ENCODE measurements at regions not wholly inside any gene's neighbourhood (a gene's known extent, or its start where the extent isn't known, plus 50 kb on each side); places are given as distances from the start of the nearest gene placed in this dataset.
"Not testable (repeated sequence)": the region's sequence is repeated elsewhere in the genome, so short reads cannot be mapped to it uniquely, and the experiment has no call there.

DNA sequence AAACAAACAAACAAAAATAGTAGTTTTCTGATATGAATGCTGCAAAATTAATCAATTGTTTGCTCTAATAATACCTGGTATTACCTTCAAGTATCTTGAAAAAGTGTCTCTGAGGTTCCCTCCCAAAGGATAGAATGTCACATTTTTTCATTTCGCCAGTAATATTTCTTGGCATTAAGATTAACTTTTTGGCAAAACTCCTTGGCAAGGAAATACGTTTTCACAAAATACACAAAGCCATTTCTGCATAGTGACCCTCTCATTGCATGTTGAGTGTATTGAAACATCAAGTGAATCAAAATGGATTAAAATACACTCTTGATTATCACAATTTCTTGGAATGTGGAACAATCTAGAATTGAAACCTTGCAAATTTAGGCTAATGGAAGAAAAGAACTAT is 230.5 kb downstream of the ATPSCKMT start:
- no peaks in the 10 kb centered on the region for H3F3A ChIP-seq (ENCODE audit: low read depth)
- TF ChIP-seq, protein P1, sequence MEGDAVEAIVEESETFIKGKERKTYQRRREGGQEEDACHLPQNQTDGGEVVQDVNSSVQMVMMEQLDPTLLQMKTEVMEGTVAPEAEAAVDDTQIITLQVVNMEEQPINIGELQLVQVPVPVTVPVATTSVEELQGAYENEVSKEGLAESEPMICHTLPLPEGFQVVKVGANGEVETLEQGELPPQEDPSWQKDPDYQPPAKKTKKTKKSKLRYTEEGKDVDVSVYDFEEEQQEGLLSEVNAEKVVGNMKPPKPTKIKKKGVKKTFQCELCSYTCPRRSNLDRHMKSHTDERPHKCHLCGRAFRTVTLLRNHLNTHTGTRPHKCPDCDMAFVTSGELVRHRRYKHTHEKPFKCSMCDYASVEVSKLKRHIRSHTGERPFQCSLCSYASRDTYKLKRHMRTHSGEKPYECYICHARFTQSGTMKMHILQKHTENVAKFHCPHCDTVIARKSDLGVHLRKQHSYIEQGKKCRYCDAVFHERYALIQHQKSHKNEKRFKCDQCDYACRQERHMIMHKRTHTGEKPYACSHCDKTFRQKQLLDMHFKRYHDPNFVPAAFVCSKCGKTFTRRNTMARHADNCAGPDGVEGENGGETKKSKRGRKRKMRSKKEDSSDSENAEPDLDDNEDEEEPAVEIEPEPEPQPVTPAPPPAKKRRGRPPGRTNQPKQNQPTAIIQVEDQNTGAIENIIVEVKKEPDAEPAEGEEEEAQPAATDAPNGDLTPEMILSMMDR (IDR thresholded peaks at IDR 0.05) = no peak
- TF ChIP-seq EZH2 (IDR thresholded peaks at IDR 0.05) (no peak), EZH2phosphoT487 (IDR thresholded peaks at IDR 0.05) (no peak)
- Mint-ChIP-seq H3K4me1 (no peaks in the 10 kb centered on the region), H3K4me3 (no peak overlapping the region), H3K27me3 (ENCODE audit: insufficient read depth, low read depth) (no peaks in the 10 kb centered on the region), H3K9me3 (peaks cover 11% of the 10 kb centered on the region), H3K36me3 (peaks cover 1% of the 10 kb centered on the region), H3K27ac (no peak overlapping the region)
- peaks cover 4% of the 10 kb centered on the region for H3K4me1 ChIP-seq
- H3K27ac ChIP-seq = no peak overlapping the region
- DNase-seq (ENCODE audit: low spot score) = no peak
- no peaks in the 10 kb centered on the region for H3K79me2 ChIP-seq (ENCODE audit: low read depth)
- H2AFZ ChIP-seq (replicated peaks) = no peak overlapping the region
- H3K36me3 ChIP-seq = no peaks in the 10 kb centered on the region
- H3K4me2 ChIP-seq = no peak overlapping the region
- H4K20me1 ChIP-seq (ENCODE audit: low read depth) = no peaks in the 10 kb centered on the region
- H3K9me3 ChIP-seq (ENCODE audit: low read depth) = no peaks in the 10 kb centered on the region
- no peak overlapping the region for H3K9ac ChIP-seq
- H3K4me3 ChIP-seq = no peak overlapping the region
- H3K27me3 ChIP-seq = no peaks in the 10 kb centered on the region

DNA sequence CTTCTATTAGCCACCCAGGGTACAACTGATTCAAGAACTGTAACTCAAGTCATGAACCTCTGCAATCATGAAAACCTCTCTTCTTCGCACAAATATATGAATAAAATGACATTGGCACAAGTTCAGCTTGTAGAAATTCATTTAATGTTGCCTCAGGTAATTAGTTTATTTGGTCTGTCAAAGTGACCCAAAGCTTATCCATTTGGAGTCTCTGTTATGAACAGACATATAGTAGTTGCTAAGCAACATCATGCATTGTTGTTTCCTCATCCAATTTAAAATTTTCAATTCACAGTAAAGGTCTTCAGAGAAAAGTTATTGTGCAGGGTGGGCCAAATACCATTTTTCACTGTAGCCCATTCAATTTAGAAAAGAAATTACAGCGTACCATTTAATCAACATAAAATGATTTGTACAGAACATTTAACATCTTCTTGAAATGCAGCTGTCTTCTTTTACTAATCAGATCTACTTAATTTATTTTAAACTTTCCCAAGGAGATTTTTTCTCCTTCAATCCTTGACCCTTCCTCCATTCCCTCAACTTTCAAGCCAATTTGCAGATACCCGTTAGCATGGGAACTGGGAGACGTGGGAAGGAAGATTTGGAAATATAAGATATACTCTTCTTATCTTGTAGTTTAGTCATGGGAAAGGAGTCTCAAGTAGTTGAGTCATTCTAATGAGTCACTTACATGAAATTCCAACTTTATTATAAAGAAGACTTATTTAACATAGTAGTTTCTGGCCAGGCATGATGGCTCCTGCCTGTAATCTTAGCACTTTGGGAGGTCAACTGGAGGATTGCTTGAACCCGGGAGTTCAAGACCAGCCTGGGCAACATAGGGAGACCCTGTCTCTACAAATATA is 231.3 kb downstream of the ATPSCKMT start:
- H3F3A ChIP-seq (ENCODE audit: low read depth) = no peaks in the 10 kb centered on the region
- no peak overlapping the region for H3K4me3 ChIP-seq
- H3K4me1 Mint-ChIP-seq = no peaks in the 10 kb centered on the region
- TF ChIP-seq EZH2 (IDR thresholded peaks at IDR 0.05) (no peak), EZH2phosphoT487 (IDR thresholded peaks at IDR 0.05) (no peak)
- TF ChIP-seq, protein P1 (IDR thresholded peaks at IDR 0.05) = no peak
- no peaks in the 10 kb centered on the region for H3K9me3 ChIP-seq (ENCODE audit: low read depth)
- H3K36me3 Mint-ChIP-seq = peaks cover 1% of the 10 kb centered on the region
- no peak overlapping the region for H3K4me2 ChIP-seq
- peaks cover 4% of the 10 kb centered on the region for H3K4me1 ChIP-seq
- H3K4me3 Mint-ChIP-seq = no peak overlapping the region
- no peak overlapping the region for H3K27ac Mint-ChIP-seq
- H3K27ac ChIP-seq = no peak overlapping the region
- H4K20me1 ChIP-seq (ENCODE audit: low read depth) = no peaks in the 10 kb centered on the region
- peaks cover 7% of the 10 kb centered on the region for H3K9me3 Mint-ChIP-seq
- no peak overlapping the region for H2AFZ ChIP-seq (replicated peaks)
- no peaks in the 10 kb centered on the region for H3K79me2 ChIP-seq (ENCODE audit: low read depth)
- no peaks in the 10 kb centered on the region for H3K27me3 ChIP-seq
- H3K9ac ChIP-seq = no peak overlapping the region
- H3K36me3 ChIP-seq = no peaks in the 10 kb centered on the region
- no peaks in the 10 kb centered on the region for H3K27me3 Mint-ChIP-seq (ENCODE audit: insufficient read depth, low read depth)
- DNase-seq (ENCODE audit: low spot score) = no peak

DNA sequence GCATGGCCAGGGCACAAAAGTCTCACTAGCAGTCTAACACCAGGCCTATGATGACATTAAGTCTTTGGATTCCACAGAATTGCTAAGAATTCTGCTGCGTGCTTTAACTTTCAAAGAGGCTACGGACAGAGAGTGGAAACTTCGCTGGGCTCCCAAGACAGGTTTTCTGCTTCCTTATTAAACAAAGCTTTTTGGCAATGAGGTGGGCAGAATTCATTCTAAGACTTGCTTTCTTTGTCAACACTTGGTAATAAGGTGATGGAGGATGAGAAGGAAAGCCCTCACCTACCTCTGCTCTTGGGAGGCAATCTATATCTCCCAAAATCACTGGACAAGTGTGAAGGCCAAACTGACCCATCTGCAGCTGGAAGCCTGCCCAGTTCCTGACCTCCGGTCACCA is 231.9 kb downstream of the ATPSCKMT start:
- H3K27me3 ChIP-seq = no peaks in the 10 kb centered on the region
- H3K27ac Mint-ChIP-seq = no peak overlapping the region
- no peaks in the 10 kb centered on the region for H3K4me1 Mint-ChIP-seq

DNA sequence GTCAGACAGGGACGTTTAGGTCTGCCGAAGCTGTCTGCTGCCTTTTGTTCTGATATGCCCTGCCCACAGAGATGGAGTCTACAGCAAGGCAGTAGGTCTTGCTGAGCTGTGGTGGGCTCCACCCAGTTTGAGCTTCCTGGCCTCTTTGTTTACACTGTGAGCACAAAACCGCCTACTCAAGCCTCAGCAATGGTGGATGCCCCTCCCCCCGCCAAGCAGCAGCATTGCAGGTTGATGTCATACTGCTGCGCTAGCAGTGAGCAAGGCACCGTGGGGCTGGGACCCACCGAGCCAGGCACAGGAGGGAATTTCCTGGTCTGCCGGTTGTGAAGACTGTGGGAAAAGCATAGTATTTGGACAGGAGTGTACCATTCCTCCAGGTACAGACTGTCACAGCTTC is 233.1 kb downstream of the ATPSCKMT start:
- H3K4me3 ChIP-seq; H3K36me3 ChIP-seq; H3K9me3 ChIP-seq (ENCODE audit: low read depth); H3K4me1 Mint-ChIP-seq; H3K27ac ChIP-seq; H3K9ac ChIP-seq; H4K20me1 ChIP-seq (ENCODE audit: low read depth); H3F3A ChIP-seq (ENCODE audit: low read depth); H3K27ac Mint-ChIP-seq; H3K79me2 ChIP-seq (ENCODE audit: low read depth); H3K36me3 Mint-ChIP-seq; H3K4me1 ChIP-seq; H3K9me3 Mint-ChIP-seq; H3K4me3 Mint-ChIP-seq; H3K27me3 Mint-ChIP-seq (ENCODE audit: insufficient read depth, low read depth); H3K4me2 ChIP-seq; H3K27me3 ChIP-seq: not testable (repeated sequence)
- H2AFZ ChIP-seq (replicated peaks) = peak overlapping the region; percentile 72
- peak; percentile 21 for DNase-seq (ENCODE audit: low spot score)

More for the DNA sequence above, 231.9 kb downstream of the ATPSCKMT start:
- Histone ChIP-seq H3K4me1 (peaks cover 4% of the 10 kb centered on the region), H3K36me3 (no peaks in the 10 kb centered on the region), H3K9ac (no peak overlapping the region), H3K4me3 (no peak overlapping the region), H4K20me1 (ENCODE audit: low read depth) (no peaks in the 10 kb centered on the region), H2AFZ (replicated peaks) (no peak overlapping the region), H3K9me3 (ENCODE audit: low read depth) (no peaks in the 10 kb centered on the region), H3K4me2 (no peak overlapping the region), H3K79me2 (ENCODE audit: low read depth) (no peaks in the 10 kb centered on the region), H3F3A (ENCODE audit: low read depth) (no peaks in the 10 kb centered on the region), H3K27ac (no peak overlapping the region)
- no peak for DNase-seq (ENCODE audit: low spot score)
- Mint-ChIP-seq H3K9me3 (peaks cover 2% of the 10 kb centered on the region), H3K27me3 (ENCODE audit: insufficient read depth, low read depth) (no peaks in the 10 kb centered on the region), H3K36me3 (peaks cover 1% of the 10 kb centered on the region), H3K4me3 (no peak overlapping the region)
- TF ChIP-seq EZH2 (IDR thresholded peaks at IDR 0.05) = no peak
- TF ChIP-seq, protein P1 (IDR thresholded peaks at IDR 0.05) = no peak
- no peak for TF ChIP-seq EZH2phosphoT487 (IDR thresholded peaks at IDR 0.05)

DNA sequence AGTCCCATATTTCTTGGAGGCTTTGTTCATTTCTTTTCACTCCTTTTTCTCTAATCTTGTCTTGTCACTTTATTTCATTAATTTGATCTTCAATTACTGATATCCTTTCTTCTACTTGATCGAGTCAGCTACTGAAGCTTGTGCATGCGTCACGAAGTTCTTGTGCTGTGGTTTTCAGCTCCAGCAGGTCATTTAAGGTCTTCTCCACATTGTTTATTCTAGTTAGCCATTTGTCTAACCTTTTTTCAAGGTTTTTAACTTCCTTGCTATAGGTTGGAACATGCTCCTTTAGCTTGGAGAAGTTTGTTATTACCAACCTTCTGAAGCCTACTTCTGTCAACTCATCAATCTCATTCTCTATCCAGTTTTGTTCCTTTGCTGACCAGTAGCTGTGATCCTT is 234.0 kb downstream of the ATPSCKMT start:
- H3K27me3 ChIP-seq; H2AFZ ChIP-seq (replicated peaks); H3K4me1 Mint-ChIP-seq; H3K36me3 ChIP-seq; H3K9me3 ChIP-seq (ENCODE audit: low read depth); H3K27me3 Mint-ChIP-seq (ENCODE audit: insufficient read depth, low read depth); H3F3A ChIP-seq (ENCODE audit: low read depth); H3K27ac ChIP-seq; DNase-seq (ENCODE audit: low spot score); H4K20me1 ChIP-seq (ENCODE audit: low read depth); H3K36me3 Mint-ChIP-seq; H3K9me3 Mint-ChIP-seq; H3K4me3 Mint-ChIP-seq; H3K4me1 ChIP-seq; H3K4me3 ChIP-seq; H3K27ac Mint-ChIP-seq; H3K79me2 ChIP-seq (ENCODE audit: low read depth); H3K4me2 ChIP-seq; H3K9ac ChIP-seq: not testable (repeated sequence)

Measured in neural progenitor cell (in vitro differentiated cells).